Epithelial cell of esophagus (primary cell): ENCODE measurements at regions not wholly inside any gene's neighbourhood (a gene's known extent, or its start where the extent isn't known, plus 50 kb on each side); places are given as distances from the start of the nearest gene placed in this dataset.

Experiments used
- DNase-seq: peaks from one replicate; pipeline ENCODE4 v3.0.0; 2010; ENCODE audit warnings: low read depth
- H3K4me3 ChIP-seq: 2 replicates; pipeline ENCODE4 v1.5.1; 2011; ENCODE audit warnings: mild to moderate bottlenecking, low read length, control low read depth
- CTCF ChIP-seq: IDR thresholded peaks from 2 replicates; pipeline ENCODE4 v1.5.1; 2011; ENCODE audit warnings: low read depth, mild to moderate bottlenecking, low read length, control low read depth, inconsistent platforms; ENCODE audit not compliant: insufficient read depth; ENCODE audit errors: missing control alignments

- no peak for TF ChIP-seq CTCF
- H3K4me3 ChIP-seq, result no peak overlapping the region
- DNase-seq, result no peak
Measured at GRCh38 chrX:10743476-10743875, 123.1 kb upstream of the MID1 start.

- no peak overlapping the region for H3K4me3 ChIP-seq
- peak; percentile 32 for DNase-seq
- no peak for TF ChIP-seq CTCF
Measured at GRCh38 chrX:10744007-10744406, 123.6 kb upstream of the MID1 start.

- no peak for TF ChIP-seq CTCF
- no peak overlapping the region for H3K4me3 ChIP-seq
- no peak for DNase-seq
Measured at GRCh38 chrX:10747975-10748374, 127.6 kb upstream of the MID1 start.

- peak; percentile 59 for DNase-seq
- TF ChIP-seq CTCF, result no peak
- no peak overlapping the region for H3K4me3 ChIP-seq
Measured at GRCh38 chrX:10749113-10749512, 128.7 kb upstream of the MID1 start.

GRCh38 chrX:10750581-10750980, 130.2 kb upstream of the MID1 start:
- H3K4me3 ChIP-seq, result no peak overlapping the region
- DNase-seq, result no peak
- TF ChIP-seq CTCF, result no peak

- TF ChIP-seq CTCF, result no peak
- DNase-seq, result no peak
- no peak overlapping the region for H3K4me3 ChIP-seq
Measured at GRCh38 chrX:10753116-10753515, 132.7 kb upstream of the MID1 start.

- DNase-seq, result no peak
- TF ChIP-seq CTCF, result no peak
- H3K4me3 ChIP-seq, result no peak overlapping the region
Measured at GRCh38 chrX:10754445-10754844, 134.1 kb upstream of the MID1 start.
